ENCODE measurements at regions not wholly inside any gene's neighbourhood (a gene's known extent, or its start where the extent isn't known, plus 50 kb on each side); places are given as distances from the start of the nearest gene placed in this dataset.

- Histone ChIP-seq H3K4me3 (replicated peaks; ENCODE audit: insufficient read depth, low read length) (no peak overlapping the region), H3K27ac (replicated peaks) (no peak overlapping the region), H3K27me3 (ENCODE audit: insufficient read depth, poor library complexity, severe bottlenecking) (no peaks in the 10 kb centered on the region)
- no peak for DNase-seq (ENCODE audit: low read depth in 1 of 2, low spot score in 1 of 2)
- TF ChIP-seq POLR2AphosphoS5 (IDR thresholded peaks at IDR 0.05; ENCODE audit: low read depth) (no peak), GABPA (IDR thresholded peaks at IDR 0.05; ENCODE audit: low read depth) (no peak), SPI1 (IDR thresholded peaks at IDR 0.05; ENCODE audit: borderline replicate concordance, low read depth) (no peak)
- TF ChIP-seq, protein P1, sequence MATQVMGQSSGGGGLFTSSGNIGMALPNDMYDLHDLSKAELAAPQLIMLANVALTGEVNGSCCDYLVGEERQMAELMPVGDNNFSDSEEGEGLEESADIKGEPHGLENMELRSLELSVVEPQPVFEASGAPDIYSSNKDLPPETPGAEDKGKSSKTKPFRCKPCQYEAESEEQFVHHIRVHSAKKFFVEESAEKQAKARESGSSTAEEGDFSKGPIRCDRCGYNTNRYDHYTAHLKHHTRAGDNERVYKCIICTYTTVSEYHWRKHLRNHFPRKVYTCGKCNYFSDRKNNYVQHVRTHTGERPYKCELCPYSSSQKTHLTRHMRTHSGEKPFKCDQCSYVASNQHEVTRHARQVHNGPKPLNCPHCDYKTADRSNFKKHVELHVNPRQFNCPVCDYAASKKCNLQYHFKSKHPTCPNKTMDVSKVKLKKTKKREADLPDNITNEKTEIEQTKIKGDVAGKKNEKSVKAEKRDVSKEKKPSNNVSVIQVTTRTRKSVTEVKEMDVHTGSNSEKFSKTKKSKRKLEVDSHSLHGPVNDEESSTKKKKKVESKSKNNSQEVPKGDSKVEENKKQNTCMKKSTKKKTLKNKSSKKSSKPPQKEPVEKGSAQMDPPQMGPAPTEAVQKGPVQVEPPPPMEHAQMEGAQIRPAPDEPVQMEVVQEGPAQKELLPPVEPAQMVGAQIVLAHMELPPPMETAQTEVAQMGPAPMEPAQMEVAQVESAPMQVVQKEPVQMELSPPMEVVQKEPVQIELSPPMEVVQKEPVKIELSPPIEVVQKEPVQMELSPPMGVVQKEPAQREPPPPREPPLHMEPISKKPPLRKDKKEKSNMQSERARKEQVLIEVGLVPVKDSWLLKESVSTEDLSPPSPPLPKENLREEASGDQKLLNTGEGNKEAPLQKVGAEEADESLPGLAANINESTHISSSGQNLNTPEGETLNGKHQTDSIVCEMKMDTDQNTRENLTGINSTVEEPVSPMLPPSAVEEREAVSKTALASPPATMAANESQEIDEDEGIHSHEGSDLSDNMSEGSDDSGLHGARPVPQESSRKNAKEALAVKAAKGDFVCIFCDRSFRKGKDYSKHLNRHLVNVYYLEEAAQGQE (IDR thresholded peaks at IDR 0.05; ENCODE audit: insufficient replicate concordance, low read depth), result no peak
- TF ChIP-seq, protein P2, sequence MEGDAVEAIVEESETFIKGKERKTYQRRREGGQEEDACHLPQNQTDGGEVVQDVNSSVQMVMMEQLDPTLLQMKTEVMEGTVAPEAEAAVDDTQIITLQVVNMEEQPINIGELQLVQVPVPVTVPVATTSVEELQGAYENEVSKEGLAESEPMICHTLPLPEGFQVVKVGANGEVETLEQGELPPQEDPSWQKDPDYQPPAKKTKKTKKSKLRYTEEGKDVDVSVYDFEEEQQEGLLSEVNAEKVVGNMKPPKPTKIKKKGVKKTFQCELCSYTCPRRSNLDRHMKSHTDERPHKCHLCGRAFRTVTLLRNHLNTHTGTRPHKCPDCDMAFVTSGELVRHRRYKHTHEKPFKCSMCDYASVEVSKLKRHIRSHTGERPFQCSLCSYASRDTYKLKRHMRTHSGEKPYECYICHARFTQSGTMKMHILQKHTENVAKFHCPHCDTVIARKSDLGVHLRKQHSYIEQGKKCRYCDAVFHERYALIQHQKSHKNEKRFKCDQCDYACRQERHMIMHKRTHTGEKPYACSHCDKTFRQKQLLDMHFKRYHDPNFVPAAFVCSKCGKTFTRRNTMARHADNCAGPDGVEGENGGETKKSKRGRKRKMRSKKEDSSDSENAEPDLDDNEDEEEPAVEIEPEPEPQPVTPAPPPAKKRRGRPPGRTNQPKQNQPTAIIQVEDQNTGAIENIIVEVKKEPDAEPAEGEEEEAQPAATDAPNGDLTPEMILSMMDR (IDR thresholded peaks at IDR 0.05; ENCODE audit: insufficient read depth, low read length), result no peak
Measured at GRCh38 chr6:148291876-148292275, 50.8 kb upstream of the SASH1 start.

All from HL-60 (cell line).